Thyroid gland (tissue), 4 donors: ENCODE measurements at regions not wholly inside any gene's neighbourhood (a gene's known extent, or its start where the extent isn't known, plus 50 kb on each side); places are given as distances from the start of the nearest gene placed in this dataset.

Source experiments
- CTCF ChIP-seq, 6 experiments: fragments of 200-600 bp in 3 of 6; fragments of 450-650 bp in 3 of 6; sonication (generic) in 3 of 6; IDR thresholded peaks; one replicate each; pipeline ENCODE4 v1.5.1; 2016 to 2019; ENCODE audit warnings: antibody characterized with exemption in 6 of 6, mild to moderate bottlenecking in 2 of 6, inconsistent platforms in 1 of 6, moderate library complexity in 1 of 6
- POLR2A ChIP-seq, 2 donors: fragments of 450-650 bp; IDR thresholded peaks; one replicate each; pipeline ENCODE4 v1.6.1; 2017; ENCODE audit warnings: antibody characterized with exemption in 2 of 2, mild to moderate bottlenecking in 2 of 2, moderate library complexity in 1 of 2

- TF ChIP-seq CTCF (IDR thresholded peaks at IDR 0.05) (no peak), POLR2A (IDR thresholded peaks at IDR 0.05) (no peak)
These were observed 492.4 kb upstream of the CDH4 start for GRCh38 chr20:60759651-60760050.
